WERI-Rb-1 (cell line): ENCODE measurements at regions not wholly inside any gene's neighbourhood (a gene's known extent, or its start where the extent isn't known, plus 50 kb on each side); places are given as distances from the start of the nearest gene placed in this dataset.

Experiments used
- DNase-seq: peaks from one replicate; pipeline ENCODE4 v3.0.0-alpha.2; 2020
- H3K27ac ChIP-seq: fragments of 250-450 bp; sonication (Bioruptor Pico); 2 replicates; pipeline ENCODE4 v1.5.1; 2020; ENCODE audit warnings: mild to moderate bottlenecking, moderate library complexity
- H3K27me3 ChIP-seq: fragments of 250-450 bp; sonication (Bioruptor Pico); 2 replicates; pipeline ENCODE4 v1.5.1; 2021; ENCODE audit warnings: mild to moderate bottlenecking, low read depth, moderate library complexity; ENCODE audit not compliant: insufficient read depth, severe bottlenecking
- H3K36me3 ChIP-seq: fragments of 250-450 bp; sonication (Bioruptor Pico); 2 replicates; pipeline ENCODE4 v1.5.1; 2020; ENCODE audit warnings: mild to moderate bottlenecking, moderate library complexity
- H3K4me3 ChIP-seq: 2 replicates; pipeline ENCODE4 v1.5.1; 2011; ENCODE audit warnings: low read depth, mild to moderate bottlenecking, control low read depth, low read length
- H3K9me3 ChIP-seq: fragments of 250-450 bp; sonication (Bioruptor Pico); 2 replicates; pipeline ENCODE4 v1.5.1; 2021; ENCODE audit warnings: mild to moderate bottlenecking, moderate library complexity; ENCODE audit not compliant: severe bottlenecking
- TF ChIP-seq, protein P1 (sequence below): IDR thresholded peaks from 2 replicates; pipeline ENCODE4 v1.5.1; 2011; ENCODE audit warnings: low read depth, mild to moderate bottlenecking, control low read depth, inconsistent platforms, low read length

DNA sequence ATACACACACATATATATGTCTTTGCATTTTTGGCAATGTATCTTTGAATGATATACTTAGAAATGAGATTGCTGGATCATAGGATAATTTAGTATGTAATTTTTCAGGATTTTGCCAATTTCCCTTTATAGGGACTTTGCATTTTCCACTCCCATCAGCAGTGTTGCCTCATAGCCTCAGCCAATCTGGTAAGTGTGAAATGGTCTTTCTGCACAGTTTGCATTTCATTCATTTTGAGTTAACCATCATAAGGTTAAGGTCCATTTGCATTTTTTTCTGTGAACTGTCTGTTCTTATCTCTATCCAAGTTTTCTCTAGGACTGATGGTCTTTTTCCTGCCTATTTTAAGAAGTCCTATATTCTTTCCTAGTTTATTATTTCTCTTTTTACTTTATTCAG is 474.8 kb downstream of the ZNF674 start:
- DNase-seq = no peak
- Histone ChIP-seq H3K27ac (no peak overlapping the region), H3K9me3 (peaks cover 2% of the 10 kb centered on the region), H3K36me3 (no peaks in the 10 kb centered on the region), H3K27me3 (no peaks in the 10 kb centered on the region), H3K4me3 (no peak overlapping the region)
- TF ChIP-seq, protein P1, sequence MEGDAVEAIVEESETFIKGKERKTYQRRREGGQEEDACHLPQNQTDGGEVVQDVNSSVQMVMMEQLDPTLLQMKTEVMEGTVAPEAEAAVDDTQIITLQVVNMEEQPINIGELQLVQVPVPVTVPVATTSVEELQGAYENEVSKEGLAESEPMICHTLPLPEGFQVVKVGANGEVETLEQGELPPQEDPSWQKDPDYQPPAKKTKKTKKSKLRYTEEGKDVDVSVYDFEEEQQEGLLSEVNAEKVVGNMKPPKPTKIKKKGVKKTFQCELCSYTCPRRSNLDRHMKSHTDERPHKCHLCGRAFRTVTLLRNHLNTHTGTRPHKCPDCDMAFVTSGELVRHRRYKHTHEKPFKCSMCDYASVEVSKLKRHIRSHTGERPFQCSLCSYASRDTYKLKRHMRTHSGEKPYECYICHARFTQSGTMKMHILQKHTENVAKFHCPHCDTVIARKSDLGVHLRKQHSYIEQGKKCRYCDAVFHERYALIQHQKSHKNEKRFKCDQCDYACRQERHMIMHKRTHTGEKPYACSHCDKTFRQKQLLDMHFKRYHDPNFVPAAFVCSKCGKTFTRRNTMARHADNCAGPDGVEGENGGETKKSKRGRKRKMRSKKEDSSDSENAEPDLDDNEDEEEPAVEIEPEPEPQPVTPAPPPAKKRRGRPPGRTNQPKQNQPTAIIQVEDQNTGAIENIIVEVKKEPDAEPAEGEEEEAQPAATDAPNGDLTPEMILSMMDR = no peak

DNA sequence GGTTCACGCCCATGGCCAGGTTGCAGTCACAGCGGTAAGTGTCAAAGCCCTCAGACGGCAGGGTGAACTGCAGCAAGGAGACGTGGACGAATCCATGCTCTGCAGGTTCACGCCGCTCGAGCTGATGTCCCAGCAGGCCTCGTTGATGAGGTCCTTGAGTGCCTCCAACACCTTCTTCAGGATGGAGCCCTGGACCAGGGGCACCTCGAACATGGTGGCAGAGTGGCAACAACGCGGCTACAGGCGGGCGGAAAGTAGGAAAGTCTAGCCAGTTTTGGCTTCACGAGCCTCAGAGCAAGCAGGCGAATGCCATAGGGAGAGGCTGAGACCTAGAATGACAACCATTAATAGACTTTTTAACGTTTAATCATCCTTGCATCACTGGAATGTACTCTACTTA is 485.9 kb downstream of the ZNF674 start:
- TF ChIP-seq, protein P1 = no peak
- no peak overlapping the region for H3K27ac ChIP-seq
- no peak overlapping the region for H3K4me3 ChIP-seq
- DNase-seq = no peak
- H3K27me3 ChIP-seq = no peaks in the 10 kb centered on the region
- no peaks in the 10 kb centered on the region for H3K36me3 ChIP-seq
- peaks cover 3% of the 10 kb centered on the region for H3K9me3 ChIP-seq

DNA sequence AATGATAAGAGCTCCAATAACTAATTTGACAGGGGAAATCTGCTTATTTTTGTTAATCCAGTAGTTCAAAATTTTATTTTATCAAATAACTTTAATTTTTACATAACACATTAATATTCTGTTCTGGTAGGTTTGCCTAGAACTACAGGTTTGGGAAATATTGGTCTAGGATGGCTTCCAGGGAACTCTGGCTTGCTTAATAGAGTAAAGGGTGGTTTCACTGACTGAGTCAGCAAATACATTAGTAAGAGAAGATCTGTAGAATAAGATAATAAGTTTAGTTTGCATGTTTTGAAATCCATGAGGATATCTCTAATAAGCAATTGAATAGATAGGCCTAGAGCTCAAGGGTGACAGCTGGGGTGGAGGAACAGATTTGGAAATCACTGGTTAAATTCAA is 500.7 kb downstream of the ZNF674 start:
- TF ChIP-seq, protein P1 = no peak
- Histone ChIP-seq H3K27me3 (peaks cover 2% of the 10 kb centered on the region), H3K36me3 (no peaks in the 10 kb centered on the region), H3K9me3 (no peaks in the 10 kb centered on the region), H3K27ac (no peak overlapping the region), H3K4me3 (no peak overlapping the region)
- no peak for DNase-seq

DNA sequence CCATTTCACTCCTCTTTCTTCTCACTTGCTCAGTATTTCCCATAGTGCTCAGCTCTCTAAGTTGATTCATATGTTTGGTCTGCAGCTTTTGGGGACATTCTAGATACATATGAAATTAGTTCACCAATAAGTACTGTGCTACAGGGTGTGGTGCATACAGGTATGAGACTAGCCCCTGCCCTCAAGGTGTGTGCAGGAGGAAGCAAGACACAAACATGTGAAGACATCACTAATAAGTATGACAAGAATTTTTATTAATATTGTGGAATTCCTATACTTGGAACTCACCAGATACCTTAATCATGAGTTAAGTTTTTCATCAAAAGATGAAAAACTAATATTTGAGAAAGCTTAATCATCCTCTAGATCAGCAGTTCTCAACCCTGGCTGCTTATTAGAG is 505.2 kb downstream of the ZNF674 start:
- Histone ChIP-seq H3K9me3 (no peaks in the 10 kb centered on the region), H3K4me3 (no peak overlapping the region), H3K27ac (no peak overlapping the region), H3K36me3 (no peaks in the 10 kb centered on the region), H3K27me3 (no peaks in the 10 kb centered on the region)
- no peak for DNase-seq
- TF ChIP-seq, protein P1 = no peak

DNA sequence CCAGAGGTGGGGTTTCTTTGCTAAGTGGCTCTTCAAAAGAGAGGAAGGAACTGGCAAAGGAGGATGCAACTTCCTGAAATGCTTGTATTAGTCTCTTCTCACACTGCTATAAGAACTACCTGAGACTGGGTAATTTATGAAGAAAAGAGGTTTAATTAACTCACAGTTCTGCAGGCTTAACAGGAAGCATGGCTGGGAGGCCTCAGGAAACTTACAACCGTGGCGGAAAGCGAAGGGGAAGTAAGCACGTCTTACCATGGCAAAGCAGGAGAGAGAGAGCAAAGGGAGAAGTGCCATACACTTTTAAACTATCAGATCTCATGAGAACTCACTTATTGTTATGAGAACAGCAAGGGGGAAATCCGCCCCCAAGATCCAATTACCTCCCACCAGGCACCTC is 505.7 kb downstream of the ZNF674 start:
- H3K27me3 ChIP-seq = no peaks in the 10 kb centered on the region
- no peaks in the 10 kb centered on the region for H3K36me3 ChIP-seq
- H3K27ac ChIP-seq = no peak overlapping the region
- TF ChIP-seq, protein P1 = no peak
- H3K9me3 ChIP-seq = no peaks in the 10 kb centered on the region
- DNase-seq = no peak
- H3K4me3 ChIP-seq = no peak overlapping the region

DNA sequence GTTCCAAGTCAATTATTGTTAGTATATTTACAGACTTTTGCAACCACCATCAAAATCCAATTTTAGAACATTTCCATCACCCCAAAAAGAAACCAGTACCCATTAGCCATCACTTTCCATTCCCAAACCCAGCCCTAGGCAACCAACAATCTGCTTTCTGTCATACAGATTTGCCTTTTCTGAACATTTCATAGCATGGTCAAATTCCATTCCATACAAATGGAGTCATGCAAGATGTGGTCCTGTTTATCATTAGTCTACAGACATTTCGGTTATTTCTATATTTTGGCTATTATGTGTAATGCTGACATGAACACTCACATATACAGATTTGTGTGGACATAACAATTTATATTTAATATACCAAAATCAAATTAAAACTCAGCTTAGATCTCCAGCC is 508.7 kb downstream of the ZNF674 start:
- no peak overlapping the region for H3K27ac ChIP-seq
- no peaks in the 10 kb centered on the region for H3K27me3 ChIP-seq
- DNase-seq = no peak
- no peak overlapping the region for H3K4me3 ChIP-seq
- TF ChIP-seq, protein P1 = no peak
- no peaks in the 10 kb centered on the region for H3K9me3 ChIP-seq
- H3K36me3 ChIP-seq = no peaks in the 10 kb centered on the region
